Cardiac muscle cell (in vitro differentiated cells and primary cell): ENCODE measurements at regions not wholly inside any gene's neighbourhood (a gene's known extent, or its start where the extent isn't known, plus 50 kb on each side); places are given as distances from the start of the nearest gene placed in this dataset.

Experiments used
- DNase-seq, 2 donors: peaks; one replicate each; pipeline versions ENCODE4 v3.0.0 to v3.0.0-alpha.2; 2010 to 2017; ENCODE audit warnings: low read depth in 1 of 2, low spot score in 1 of 2
- H3K27ac ChIP-seq: fragments of 200-600 bp; sonication (generic); 2 replicates; pipeline ENCODE4 v1.5.1; 2016
- H3K27me3 ChIP-seq: fragments of 200-600 bp; sonication (generic); 2 replicates; pipeline ENCODE4 v1.6.0; 2016; ENCODE audit warnings: control low read depth
- H3K36me3 ChIP-seq: fragments of 200-600 bp; sonication (generic); 2 replicates; pipeline ENCODE4 v1.5.1; 2016; ENCODE audit warnings: control low read depth
- H3K4me1 ChIP-seq: fragments of 200-600 bp; sonication (generic); 2 replicates; pipeline ENCODE4 v1.8.1; 2017; ENCODE audit warnings: low read depth, mild to moderate bottlenecking, mixed run types
- H3K4me3 ChIP-seq: fragments of 200-600 bp; sonication (generic); 2 replicates; pipeline ENCODE4 v1.5.1; 2016; ENCODE audit warnings: mild to moderate bottlenecking
- H3K9me3 ChIP-seq: fragments of 200-600 bp; sonication (generic); 2 replicates; pipeline ENCODE4 v1.5.1; 2017; ENCODE audit warnings: low read depth, mild to moderate bottlenecking, control low read depth
- CTCF ChIP-seq: IDR thresholded peaks from 2 replicates; pipeline ENCODE4 v1.5.1; 2012; ENCODE audit warnings: low read depth, mild to moderate bottlenecking, low read length

DNA sequence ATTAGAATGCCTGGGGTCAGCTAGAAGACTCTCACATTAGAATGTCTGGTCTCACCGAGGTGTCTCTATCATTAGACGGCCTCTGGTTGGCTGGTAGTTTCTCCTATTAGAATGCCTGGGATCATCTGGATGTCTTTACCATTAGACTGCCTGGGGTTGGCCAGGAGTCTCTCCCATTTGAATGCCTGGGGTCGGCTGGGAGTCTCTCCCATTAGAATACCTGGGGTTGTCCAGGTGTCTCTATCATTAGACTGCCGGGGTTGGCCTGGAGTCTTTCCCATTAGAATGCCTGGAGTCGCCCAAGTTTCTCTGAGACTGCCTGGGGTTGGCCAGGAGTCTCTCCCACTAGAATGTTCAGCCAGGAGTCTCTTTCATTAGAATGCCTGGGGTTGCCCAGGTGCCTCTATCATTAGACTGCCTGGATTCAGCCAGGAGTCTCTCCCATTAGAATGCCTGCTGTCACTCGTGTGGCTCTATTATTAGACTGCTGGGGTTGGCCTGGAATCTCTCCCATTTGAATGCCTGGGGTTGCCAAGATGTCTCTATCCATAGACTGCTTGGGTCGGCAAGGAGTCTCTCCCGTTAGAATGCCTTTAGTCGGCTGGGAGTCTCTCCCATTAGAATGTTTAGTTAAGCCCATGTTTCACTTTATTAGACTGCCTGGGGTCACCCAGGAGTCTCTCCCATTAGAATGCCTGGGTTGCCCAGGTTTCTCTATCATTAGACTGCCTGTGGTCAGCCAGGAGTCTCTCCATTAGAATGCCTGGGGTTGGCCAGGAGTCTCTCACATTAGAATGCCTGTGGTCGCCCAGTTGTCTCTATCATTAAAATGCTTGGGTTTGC lies 1467.8 kb downstream of the UQCRFS1 start:
- H3K27ac ChIP-seq, result no peak overlapping the region
- H3K4me3 ChIP-seq, result no peak overlapping the region
- no peak for DNase-seq
- no peaks in the 10 kb centered on the region for H3K9me3 ChIP-seq
- TF ChIP-seq CTCF, result no peak
- no peaks in the 10 kb centered on the region for H3K4me1 ChIP-seq
- no peaks in the 10 kb centered on the region for H3K36me3 ChIP-seq
- no peaks in the 10 kb centered on the region for H3K27me3 ChIP-seq

DNA sequence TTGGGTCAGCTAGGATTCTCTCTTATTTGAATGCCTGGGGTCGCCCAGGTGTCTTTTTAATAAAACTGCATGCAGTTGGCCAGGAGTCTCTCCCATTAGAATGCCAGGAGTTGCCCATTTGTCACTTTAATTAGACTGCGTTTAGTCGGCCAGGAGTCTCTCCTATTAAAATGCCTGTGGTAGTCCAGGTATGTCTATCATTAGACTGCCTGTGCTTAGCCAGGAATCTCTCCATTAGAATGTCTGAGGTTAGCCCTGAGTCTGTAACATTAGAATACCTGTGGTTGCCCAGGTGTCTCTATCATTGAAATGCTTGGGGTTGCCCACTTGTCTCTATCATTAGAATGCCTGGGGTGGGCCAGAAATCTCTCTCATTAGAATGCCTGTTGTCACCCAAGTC lies 1470.9 kb downstream of the UQCRFS1 start:
- no peaks in the 10 kb centered on the region for H3K36me3 ChIP-seq
- no peak overlapping the region for H3K27ac ChIP-seq
- no peaks in the 10 kb centered on the region for H3K4me1 ChIP-seq
- TF ChIP-seq CTCF, result no peak
- no peaks in the 10 kb centered on the region for H3K27me3 ChIP-seq
- no peaks in the 10 kb centered on the region for H3K9me3 ChIP-seq
- DNase-seq, result no peak
- no peak overlapping the region for H3K4me3 ChIP-seq

GRCh38 chr19:27741236-27741635 lies 1471.7 kb downstream of the UQCRFS1 start:
- no peak for TF ChIP-seq CTCF
- no peaks in the 10 kb centered on the region for H3K9me3 ChIP-seq
- DNase-seq, result no peak
- no peak overlapping the region for H3K27ac ChIP-seq
- no peaks in the 10 kb centered on the region for H3K4me1 ChIP-seq
- H3K36me3 ChIP-seq, result no peaks in the 10 kb centered on the region
- H3K4me3 ChIP-seq, result no peak overlapping the region
- no peaks in the 10 kb centered on the region for H3K27me3 ChIP-seq

DNA sequence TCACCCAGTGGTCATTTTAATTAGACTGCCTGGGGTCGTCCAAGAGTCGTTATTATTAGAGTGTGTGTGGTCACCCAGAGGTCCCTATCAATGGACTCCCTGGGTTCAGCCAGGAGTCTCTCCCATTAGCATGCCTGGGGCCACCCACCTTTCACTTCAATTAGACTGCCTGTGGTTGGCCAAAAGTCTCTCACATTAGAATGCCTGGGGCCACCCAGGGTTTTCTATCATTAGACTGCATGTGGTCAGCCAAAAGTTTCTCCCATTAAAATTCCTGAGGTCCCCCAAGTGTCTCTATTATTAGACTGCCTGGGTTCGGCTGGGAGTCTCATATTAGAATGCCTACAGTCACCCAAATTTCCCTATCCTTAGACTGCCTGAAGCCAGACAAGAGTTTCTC lies 1472.6 kb downstream of the UQCRFS1 start:
- DNase-seq, result no peak
- H3K27ac ChIP-seq, result no peak overlapping the region
- no peak for TF ChIP-seq CTCF
- H3K27me3 ChIP-seq, result no peaks in the 10 kb centered on the region
- no peaks in the 10 kb centered on the region for H3K9me3 ChIP-seq
- H3K4me3 ChIP-seq, result no peak overlapping the region
- no peaks in the 10 kb centered on the region for H3K4me1 ChIP-seq
- no peaks in the 10 kb centered on the region for H3K36me3 ChIP-seq

DNA sequence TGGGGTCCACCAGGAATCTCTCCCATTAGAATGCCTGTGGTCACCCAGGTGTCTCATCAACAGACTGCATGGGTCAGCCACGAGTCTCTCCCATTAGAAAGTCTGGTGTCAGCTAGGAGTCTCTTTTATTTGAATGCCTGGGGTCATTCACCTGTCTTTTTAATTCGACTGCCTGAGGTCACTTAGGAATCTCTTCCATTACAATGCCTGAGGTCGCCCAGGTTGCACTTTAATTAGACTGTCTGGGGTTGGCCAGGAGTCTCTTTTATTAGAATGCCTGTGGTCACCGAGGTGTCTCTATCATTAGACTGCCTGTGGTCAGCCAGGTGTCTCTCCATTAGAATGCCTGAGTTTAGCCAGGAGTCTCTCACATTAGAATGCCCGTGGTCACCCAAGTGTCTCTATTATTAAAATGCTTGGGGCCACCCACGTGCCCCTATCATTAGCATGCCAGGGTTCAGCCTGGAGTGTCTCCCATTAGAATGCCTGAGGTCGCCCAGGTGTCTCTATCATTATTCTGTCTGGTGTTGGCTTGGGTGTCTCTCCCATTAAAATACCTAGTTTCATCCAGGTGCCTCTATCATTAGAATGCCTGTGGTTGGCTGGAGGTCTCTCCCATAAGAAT lies 1474.3 kb downstream of the UQCRFS1 start:
- DNase-seq, result no peak
- no peaks in the 10 kb centered on the region for H3K9me3 ChIP-seq
- no peaks in the 10 kb centered on the region for H3K36me3 ChIP-seq
- no peaks in the 10 kb centered on the region for H3K4me1 ChIP-seq
- H3K27ac ChIP-seq, result no peak overlapping the region
- H3K4me3 ChIP-seq, result no peak overlapping the region
- no peaks in the 10 kb centered on the region for H3K27me3 ChIP-seq
- no peak for TF ChIP-seq CTCF
